Esophagus squamous epithelium (tissue), 4 donors: ENCODE measurements at regions not wholly inside any gene's neighbourhood (a gene's known extent, or its start where the extent isn't known, plus 50 kb on each side); places are given as distances from the start of the nearest gene placed in this dataset.

ENCODE experiments used
- CTCF ChIP-seq, 6 experiments: fragments of 450-650 bp in 4 of 6; fragments of 200-600 bp in 2 of 6; sonication (generic) in 2 of 6; IDR thresholded peaks; one replicate each; pipeline ENCODE4 v1.5.1; 2016 to 2019; ENCODE audit warnings: antibody characterized with exemption in 6 of 6, mild to moderate bottlenecking in 4 of 6, moderate library complexity in 4 of 6
- POLR2A ChIP-seq, 4 donors: fragments of 450-650 bp; IDR thresholded peaks; one replicate each; pipeline ENCODE4 v1.6.1; 2017; ENCODE audit warnings: antibody characterized with exemption in 4 of 4, mild to moderate bottlenecking in 4 of 4, moderate library complexity in 3 of 4

GRCh38 chr4:71247706-71248105 is 91.1 kb upstream of the SLC4A4 start:
- TF ChIP-seq CTCF (IDR thresholded peaks at IDR 0.05): no peak
- TF ChIP-seq POLR2A (IDR thresholded peaks at IDR 0.05): no peak
